HCT116 (cell line): ENCODE measurements at regions not wholly inside any gene's neighbourhood (a gene's known extent, or its start where the extent isn't known, plus 50 kb on each side); places are given as distances from the start of the nearest gene placed in this dataset.

ENCODE experiments used
- ATAC-seq: fragments of 200-7000 bp; cut with Tn5 transposase; 2 replicates; pipeline ENCODE4 v1.9.1; 2020; ENCODE audit warnings: mild to moderate bottlenecking, moderate library complexity
- BruUV-seq: library from RNA; stranded (reverse); fragments of 400-500 nt; replicated peaks from 2 replicates; lab custom pipeline; 2021; lab: Mats Ljungman, UMichigan
- CTCF ChIA-PET: fragments of 300-600 bp; sonication (Branson Sonifier 250); formaldehyde crosslinking; loops from one replicate; lab custom pipeline; 2021; ENCODE audit warnings: antibody characterized with exemption; lab: Charles Lee
- POLR2A ChIA-PET: fragments of 300-600, 350-600 bp; sonication (Branson Sonifier 250); formaldehyde crosslinking; loops from one replicate; lab custom pipeline; 2021; ENCODE audit warnings: antibody characterized with exemption; lab: Charles Lee
- RAD21 ChIA-PET, 2 experiments: fragments of 300-600 bp; sonication (Branson Sonifier 250); formaldehyde crosslinking; loops; one replicate each; lab custom pipeline; 2023; ENCODE audit warnings: low total read pairs in 2 of 2; ENCODE audit not compliant: uncharacterized antibody in 2 of 2, unreplicated experiment in 2 of 2, low non-redundant PET in 1 of 2; lab: Charles Lee
- DNase-seq: peaks from one replicate; pipeline ENCODE4 v3.0.0-alpha.2; 2010; ENCODE audit warnings: low read depth, low spot score
- H2AFZ ChIP-seq: fragments of 200-600 bp; shearing (Covaris generic), sonication (generic); 2 replicates; pipeline ENCODE4 v1.6.1; 2017; ENCODE audit warnings: low read depth, mixed run types, mixed read lengths, antibody characterized with exemption, low read length; ENCODE audit not compliant: poor library complexity, severe bottlenecking
- H3K27ac ChIP-seq: 2 replicates; pipeline ENCODE4 v1.5.1; 2012; ENCODE audit warnings: low read depth, low read length
- H3K27me3 ChIP-seq: fragments of 200-600 bp; sonication (generic); 2 replicates; pipeline ENCODE4 v1.6.1; 2016; ENCODE audit warnings: mixed run types, low read length, mixed read lengths; ENCODE audit not compliant: insufficient read depth
- H3K36me3 ChIP-seq, 2 experiments: fragments of 200-500 bp in 1 of 2; fragments of 200-600 bp in 1 of 2; sonication (Bioruptor generic) in 1 of 2; sonication (generic) in 1 of 2; 2 replicates each; pipeline versions ENCODE4 v1.5.1 to v1.6.1; 2014 to 2016; ENCODE audit warnings: low read length in 2 of 2, inconsistent platforms in 1 of 2, mixed read lengths in 1 of 2, mixed run types in 1 of 2; ENCODE audit not compliant: insufficient read depth in 2 of 2, control insufficient read depth in 1 of 2
- H3K4me1 ChIP-seq, 2 experiments: fragments of 200-600 bp in 1 of 2; sonication (generic) in 1 of 2; 2 replicates each; pipeline versions ENCODE4 v1.5.1 to v1.6.1; 2012 to 2017; ENCODE audit warnings: low read length in 2 of 2, inconsistent platforms in 1 of 2, mild to moderate bottlenecking in 1 of 2, mixed read lengths in 1 of 2, mixed run types in 1 of 2, moderate library complexity in 1 of 2; ENCODE audit not compliant: insufficient read depth in 2 of 2, control insufficient read depth in 1 of 2
- H3K4me2 ChIP-seq: fragments of 200-600 bp; sonication (generic); 2 replicates; pipeline ENCODE4 v1.6.1; 2017; ENCODE audit warnings: mixed run types, low read length, mixed read lengths
- H3K4me3 ChIP-seq, 2 experiments: fragments of 200-600 bp in 1 of 2; sonication (generic) in 1 of 2; replicated peaks in 1 of 2; 2 replicates each; pipeline ENCODE4 v1.5.1; 2011 to 2016; ENCODE audit warnings: low read length in 2 of 2, control low read depth in 1 of 2, low read depth in 1 of 2, mild to moderate bottlenecking in 1 of 2, mixed read lengths in 1 of 2, mixed run types in 1 of 2
- H3K79me2 ChIP-seq: fragments of 200-600 bp; sonication (generic); 2 replicates; pipeline ENCODE4 v1.6.1; 2017; ENCODE audit warnings: mild to moderate bottlenecking, mixed run types, low read length, moderate library complexity, mixed read lengths; ENCODE audit not compliant: insufficient read depth
- H3K9ac ChIP-seq: fragments of 200-600 bp; sonication (generic); 2 replicates; pipeline ENCODE4 v1.6.1; 2016; ENCODE audit warnings: low read length, mixed read lengths
- H3K9me2 ChIP-seq: fragments of 200-600 bp; sonication (generic), shearing (Covaris generic); 2 replicates; pipeline ENCODE4 v1.6.1; 2017; ENCODE audit warnings: mixed run types, mild to moderate bottlenecking, moderate library complexity; ENCODE audit not compliant: insufficient read depth
- H3K9me3 ChIP-seq, 2 experiments: fragments of 200-500 bp in 1 of 2; fragments of 200-600 bp in 1 of 2; sonication (Bioruptor generic) in 1 of 2; sonication (generic) in 1 of 2; 2 replicates each; pipeline ENCODE4 v1.6.1; 2014 to 2017; ENCODE audit warnings: low read length in 2 of 2, mixed read lengths in 2 of 2, inconsistent platforms in 1 of 2, low read depth in 1 of 2, mild to moderate bottlenecking in 1 of 2, mixed run types in 1 of 2, moderate library complexity in 1 of 2; ENCODE audit not compliant: control insufficient read depth in 1 of 2, insufficient read depth in 1 of 2
- H4K20me1 ChIP-seq: fragments of 200-600 bp; sonication (generic), shearing (Covaris generic); 2 replicates; pipeline ENCODE4 v1.6.1; 2017; ENCODE audit warnings: mixed run types, mild to moderate bottlenecking, moderate library complexity; ENCODE audit not compliant: insufficient read depth
- CBX3 ChIP-seq: IDR thresholded peaks from 2 replicates; pipeline ENCODE4 v1.6.1; 2012; ENCODE audit warnings: low read depth
- SIN3A ChIP-seq: IDR thresholded peaks from 2 replicates; pipeline ENCODE4 v1.6.1; 2012; ENCODE audit warnings: low read depth
- ZNF274 ChIP-seq: fragments of 200-500 bp; sonication (Bioruptor generic); IDR thresholded peaks from 2 replicates; pipeline ENCODE4 v1.6.1; 2014; ENCODE audit warnings: mild to moderate bottlenecking, low read depth, low read length, inconsistent platforms
- intact Hi-C: fragments of 100-400 bp; cut with micrococcal nuclease; formaldehyde crosslinking; loops from 2 replicates; pipeline ENCODE4 v1.10.0; 2022

DNA sequence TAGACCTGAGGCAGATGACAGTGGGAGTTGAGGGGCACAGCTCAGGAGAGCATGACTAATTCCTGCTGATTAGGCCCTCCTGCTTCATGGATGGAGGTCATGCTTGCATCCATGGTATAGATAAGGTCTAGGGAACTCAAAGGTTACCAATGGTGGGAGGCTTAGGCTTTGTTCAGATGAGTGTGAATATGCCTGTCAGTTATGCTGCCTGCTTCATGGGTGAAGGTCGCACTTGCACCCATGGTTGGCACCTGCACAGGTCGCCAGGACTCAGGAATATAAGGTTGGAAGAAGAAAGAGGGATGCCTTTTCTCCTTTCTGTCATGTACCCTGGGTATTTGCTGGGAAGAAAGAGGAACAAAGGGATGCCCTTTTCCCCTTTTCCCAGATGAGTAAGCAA, 53.4 kb upstream of the GJB6 start:
- no peaks in the 10 kb centered on the region for H3K9me2 ChIP-seq

More for the DNA sequence above, 53.4 kb upstream of the GJB6 start:
- POLR2A ChIA-PET = no interaction called here
- Histone ChIP-seq H4K20me1 (no peaks in the 10 kb centered on the region), H3K9me3 (peaks cover 11 to 16% of the 10 kb centered on the region in 2 experiments; a peak in 3 of 4 replicates), H3K9ac (no peak overlapping the region), H3K36me3 (no peaks in the 10 kb centered on the region), H3K79me2 (no peaks in the 10 kb centered on the region), H2AFZ (no peak overlapping the region)
- no TSS peak for BruUV-seq
- RAD21 ChIA-PET = no interaction called here
- no peak for TF ChIP-seq SIN3A
- TF ChIP-seq ZNF274 = no peak
- TF ChIP-seq CBX3 = peak; percentile 73
- TF ChIP-seq, all 23 proteins: peak for 1
- Histone ChIP-seq H3K4me3 (no peak overlapping the region), H3K4me1 (no peaks in the 10 kb centered on the region), H3K4me2 (no peak overlapping the region), H3K27me3 (no peaks in the 10 kb centered on the region), H3K27ac (no peak overlapping the region)
- CTCF ChIA-PET = interaction anchor here (1.2 kb wide), 1 partner anchor 9 kb away, joined by 4 read pairs; no protein-coding TSS in a partner anchor
- no peak for DNase-seq
- no peak for ATAC-seq
- intact Hi-C loops = no loop called here
